CD4-positive, alpha-beta T cell treated with Interleukin-1 beta for 1 hour (primary cell): ENCODE measurements at regions not wholly inside any gene's neighbourhood (a gene's known extent, or its start where the extent isn't known, plus 50 kb on each side); places are given as distances from the start of the nearest gene placed in this dataset.
A peak's percentile ranks its signal among the peaks of the same experiment; 100 is the strongest.

Experiments
- DNase-seq, 2 donors: peaks; one replicate each; pipeline ENCODE4 v3.0.0-alpha.2; 2020 to 2022

DNA sequence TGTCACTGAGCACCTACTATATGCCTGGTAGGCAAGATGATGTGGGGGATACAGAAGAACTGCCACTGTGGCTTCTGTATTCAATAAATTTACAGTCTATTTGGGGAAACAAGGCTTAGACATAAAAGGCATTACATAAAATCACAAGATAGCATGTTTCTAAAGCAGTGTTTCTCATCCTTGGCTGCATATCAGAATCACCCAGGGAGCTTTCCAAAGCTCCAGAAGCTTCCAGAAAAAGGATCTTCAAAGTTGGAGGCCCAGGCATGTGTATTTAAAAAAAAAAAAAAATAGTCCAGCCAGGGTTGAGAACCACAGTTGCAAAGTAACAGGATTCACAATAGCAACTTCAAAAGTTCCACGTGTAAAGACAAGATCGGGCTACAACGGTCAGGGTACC lies 112.4 kb upstream of the SPACA1 start:
- no peak for DNase-seq

DNA sequence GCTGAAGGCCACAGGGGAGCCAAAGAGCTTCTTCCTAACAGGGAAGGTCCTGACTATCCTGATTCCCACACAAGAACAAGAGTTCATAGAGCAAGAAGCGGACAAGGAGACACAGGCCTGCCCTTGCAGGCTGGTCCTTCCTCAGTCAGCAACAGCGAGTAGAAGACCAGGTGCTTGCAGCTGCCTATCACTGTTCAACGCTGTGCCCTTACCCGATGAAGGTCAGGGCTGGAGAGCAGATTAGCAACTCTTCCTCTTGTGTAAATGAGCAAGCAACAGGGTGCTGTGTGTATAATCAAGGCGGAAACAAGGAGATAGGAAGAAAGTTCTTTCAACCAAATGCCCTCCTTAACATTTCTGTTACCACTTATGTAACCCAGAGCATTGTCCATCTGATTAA lies 115.3 kb upstream of the SPACA1 start:
- no peak for DNase-seq

DNA sequence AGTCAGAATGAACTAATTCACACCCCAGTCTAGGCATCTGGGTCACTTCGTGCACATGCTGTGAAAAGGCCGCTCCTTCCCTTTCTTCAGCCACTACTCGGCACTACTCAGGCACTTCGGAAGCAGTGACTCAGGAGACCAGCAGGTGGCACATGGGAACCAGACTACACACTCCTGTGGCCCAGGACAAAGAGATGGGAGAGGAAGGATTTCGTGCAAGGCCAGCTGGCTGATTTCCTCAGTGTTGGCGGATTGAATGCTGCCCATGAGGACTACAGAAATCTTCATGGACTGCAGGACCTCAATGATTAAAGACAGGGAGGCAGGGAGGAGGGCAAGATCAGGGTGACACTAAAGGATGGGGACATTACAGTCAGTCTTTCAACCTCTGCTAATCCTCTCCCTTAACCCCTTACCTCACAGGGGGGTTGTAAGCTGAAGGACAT lies 117.8 kb upstream of the SPACA1 start:
- DNase-seq, result peak; percentile 59 to 67

DNA sequence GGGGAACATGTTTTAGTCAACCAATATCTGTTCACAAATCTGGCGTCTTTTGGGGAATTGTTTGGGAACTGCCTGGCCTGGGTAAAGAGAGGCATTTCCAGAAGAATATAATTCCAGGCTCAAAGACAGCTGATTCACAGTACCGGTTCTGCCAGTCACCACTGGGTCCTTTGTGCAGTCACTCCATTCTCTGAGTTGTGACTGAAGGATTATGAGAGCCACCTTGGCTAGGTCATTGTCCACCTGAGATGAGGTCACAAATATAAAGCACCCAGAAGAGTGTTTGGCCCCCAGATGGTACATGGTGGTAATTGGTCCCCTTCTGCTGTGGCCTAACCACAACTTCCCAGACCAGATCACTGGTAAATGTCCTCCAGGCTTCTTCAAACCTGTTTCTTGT lies 121.0 kb upstream of the SPACA1 start:
- no peak for DNase-seq

DNA sequence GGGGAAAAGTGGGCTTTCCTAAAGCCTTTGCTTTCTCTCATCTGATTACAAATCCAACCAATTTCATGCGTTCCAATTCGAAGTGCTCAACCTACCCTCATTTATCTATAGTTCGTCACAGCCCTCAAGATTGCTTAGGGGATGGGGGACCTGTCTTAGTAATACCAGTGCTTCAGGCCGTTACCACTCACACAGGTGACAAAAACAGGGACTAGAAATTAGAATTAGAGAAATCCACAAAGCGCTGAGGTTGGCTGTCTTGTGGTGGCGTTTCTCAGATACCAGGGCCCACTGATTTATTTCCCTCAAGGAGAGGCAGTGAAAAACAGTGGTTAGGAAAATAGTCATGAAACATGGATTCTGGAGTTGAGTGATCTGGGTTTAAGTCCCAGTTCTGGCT lies 121.6 kb upstream of the SPACA1 start:
- DNase-seq, result no peak

DNA sequence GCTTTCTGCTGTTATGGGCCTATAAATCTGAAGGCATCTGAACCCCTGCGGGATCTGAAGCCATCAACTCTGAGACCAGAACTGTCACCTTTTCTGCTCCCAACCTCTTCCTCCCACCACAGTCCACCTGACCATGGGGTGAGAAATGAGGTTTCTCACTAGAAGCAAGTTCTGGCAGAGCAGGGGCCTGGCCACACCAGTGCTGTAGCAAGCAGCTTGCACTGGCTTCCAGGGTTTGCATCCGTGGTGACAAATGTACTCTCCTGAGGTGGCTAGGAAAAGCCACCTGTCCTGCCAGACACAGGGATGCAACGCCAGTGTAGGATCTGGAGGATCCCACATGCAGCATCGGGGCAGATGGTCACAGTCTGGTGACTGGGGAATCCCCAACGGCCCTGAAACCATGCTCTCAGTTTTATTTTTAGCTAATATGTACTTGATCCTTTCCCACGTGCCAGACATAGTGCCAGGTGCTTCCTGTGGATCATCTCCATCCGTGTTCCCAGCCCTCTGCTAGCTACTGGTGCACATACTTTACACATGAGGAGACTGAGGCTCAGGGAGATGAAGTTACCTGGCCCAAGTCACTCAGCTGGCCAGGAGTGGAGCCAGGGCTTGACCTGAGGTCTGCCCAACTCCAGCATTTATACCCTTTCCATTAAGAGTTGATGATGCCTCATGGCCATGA lies 122.1 kb upstream of the SPACA1 start:
- peak; percentile 22 to 65 for DNase-seq

DNA sequence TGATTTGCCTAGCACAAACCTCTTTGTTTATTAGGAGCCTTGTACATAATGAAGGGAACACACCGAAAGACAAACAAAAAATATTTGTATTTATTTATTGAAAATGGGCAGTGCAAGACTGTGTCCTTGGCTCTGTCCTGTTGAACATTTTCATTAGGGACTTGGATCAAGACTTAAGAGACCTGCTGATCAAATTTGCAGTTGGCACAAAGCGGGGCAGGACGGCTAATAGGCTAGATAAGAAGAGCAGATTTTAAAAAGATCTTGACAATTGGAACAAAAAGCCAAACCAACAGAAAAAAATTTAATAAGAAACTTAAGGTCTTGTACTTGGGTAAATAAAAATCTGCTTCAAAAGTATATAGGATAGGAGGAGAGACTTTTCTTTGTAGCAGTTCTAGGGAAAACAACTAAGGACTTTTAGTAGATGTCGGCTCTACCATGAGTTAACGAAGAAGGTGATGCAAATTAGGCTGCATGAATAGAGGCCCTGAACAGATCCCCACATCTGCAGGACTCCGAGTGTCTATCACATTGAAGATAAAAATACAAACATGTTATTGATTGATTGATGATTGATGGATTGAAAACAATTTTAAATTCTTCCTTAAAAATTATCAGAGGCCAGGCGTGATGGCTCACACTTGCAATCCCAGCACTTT lies 124.1 kb upstream of the SPACA1 start:
- no peak for DNase-seq

DNA sequence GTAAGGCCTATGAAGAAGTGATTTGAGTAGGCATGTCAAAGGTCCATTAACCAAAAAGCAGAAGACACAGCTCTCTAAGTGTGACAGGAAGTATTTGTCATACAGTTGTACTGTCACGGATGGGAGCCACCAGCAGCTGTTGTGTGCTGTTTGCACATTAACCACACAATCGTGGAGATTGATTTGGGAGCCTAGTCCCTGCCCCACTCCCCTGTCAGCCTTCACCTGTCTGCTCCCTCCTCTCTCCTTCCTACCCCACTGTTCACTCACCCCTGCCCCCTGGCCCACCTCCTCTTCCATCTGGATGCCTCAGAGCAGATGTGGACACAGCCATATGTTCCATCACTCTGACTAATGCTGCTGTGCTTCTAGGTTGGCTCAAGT lies 124.7 kb upstream of the SPACA1 start:
- peak in 1 of 2 donors; percentile 57 for DNase-seq

DNA sequence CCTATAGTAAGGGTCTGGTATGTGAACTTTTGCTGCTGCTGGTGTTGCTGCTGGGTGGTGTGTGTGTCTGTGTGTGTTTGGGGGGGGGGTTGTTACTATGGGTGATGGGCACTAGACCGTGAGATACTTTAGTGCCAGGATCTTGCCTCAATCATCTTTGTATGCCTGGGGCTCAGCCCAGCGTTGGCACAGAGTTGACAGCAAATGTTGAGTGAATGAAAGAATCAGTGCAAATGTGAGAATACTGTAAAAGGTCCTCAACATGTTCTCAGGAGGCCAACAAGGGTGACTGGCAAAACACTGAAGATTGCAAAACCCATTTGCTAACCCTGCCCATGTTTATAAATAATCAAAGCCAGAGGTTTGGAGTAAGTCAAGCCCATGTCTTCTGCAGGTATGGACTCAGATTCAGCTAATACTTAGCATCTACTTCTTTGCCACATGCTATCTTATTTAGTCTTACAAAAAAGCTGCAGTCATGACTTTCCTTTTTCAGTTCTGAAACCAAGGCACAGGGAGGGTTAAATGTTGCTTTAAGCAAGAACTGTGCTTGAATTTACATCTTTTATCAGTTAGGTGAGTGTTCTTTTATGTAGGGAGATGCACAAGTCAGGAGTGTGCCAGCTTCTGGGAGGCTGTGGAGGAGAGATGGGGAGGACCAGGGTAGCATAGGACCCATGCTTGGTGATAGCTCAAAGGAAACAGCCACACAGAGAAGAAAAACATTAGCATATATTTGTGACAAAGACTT lies 125.3 kb upstream of the SPACA1 start:
- peak in 1 of 2 donors; percentile 25 for DNase-seq

DNA sequence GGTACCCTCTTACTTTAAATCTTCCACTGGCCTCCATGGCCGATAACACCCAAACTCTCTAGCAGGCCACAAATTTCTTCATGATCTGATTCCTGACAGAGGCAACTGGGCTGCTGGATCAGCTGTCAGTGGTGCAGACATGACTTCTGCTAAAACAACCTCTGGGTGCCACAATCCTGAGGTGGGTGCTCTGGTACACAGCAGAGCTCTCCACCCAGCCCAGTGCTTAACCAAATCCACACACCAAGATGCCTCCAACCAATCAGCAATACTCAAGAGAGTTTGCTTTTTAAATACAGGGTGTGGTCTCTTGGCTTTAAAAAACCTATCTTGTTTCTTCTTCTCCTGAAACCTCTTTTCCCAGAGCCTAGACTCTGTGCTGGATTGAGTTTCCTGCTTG lies 126.6 kb upstream of the SPACA1 start:
- DNase-seq, result no peak

DNA sequence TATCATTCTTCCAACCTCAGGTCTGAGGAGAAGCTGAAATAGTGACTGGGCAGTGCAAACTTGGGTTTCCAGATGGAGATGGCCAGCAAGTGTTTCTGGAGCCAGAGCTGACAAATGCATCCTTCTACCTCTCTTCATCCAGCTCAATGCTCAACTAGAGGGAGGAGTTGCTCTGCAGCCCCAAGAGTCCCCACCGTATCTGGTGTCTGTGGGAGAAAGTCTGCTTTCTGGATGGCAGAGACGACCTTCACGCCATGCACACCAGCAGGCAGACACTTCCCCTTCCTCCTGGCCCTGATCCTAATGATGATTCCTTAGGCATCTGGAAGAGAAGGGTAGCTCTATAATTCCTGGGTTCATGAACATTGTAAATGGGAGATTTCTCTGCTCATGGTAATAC lies 127.4 kb upstream of the SPACA1 start:
- DNase-seq, result no peak

DNA sequence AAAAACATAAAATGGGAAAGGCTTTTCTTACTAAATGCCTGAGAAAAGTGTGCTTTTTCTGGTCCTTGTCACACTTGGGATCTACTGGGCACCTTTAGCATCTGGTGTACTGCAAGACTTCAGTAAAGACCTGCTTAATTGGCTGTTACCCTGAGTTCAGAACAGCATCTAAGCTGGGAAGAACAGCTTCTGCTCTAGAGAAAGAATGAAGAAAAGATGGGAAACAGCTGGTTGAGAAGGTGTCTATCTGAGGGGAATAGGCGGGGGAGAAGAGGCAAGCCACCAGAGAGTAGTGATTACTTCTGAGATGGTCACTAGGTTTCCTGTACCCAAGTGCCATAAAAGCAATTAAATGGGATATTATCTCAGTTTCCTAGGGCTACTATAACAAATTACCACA lies 128.2 kb upstream of the SPACA1 start:
- DNase-seq, result no peak

DNA sequence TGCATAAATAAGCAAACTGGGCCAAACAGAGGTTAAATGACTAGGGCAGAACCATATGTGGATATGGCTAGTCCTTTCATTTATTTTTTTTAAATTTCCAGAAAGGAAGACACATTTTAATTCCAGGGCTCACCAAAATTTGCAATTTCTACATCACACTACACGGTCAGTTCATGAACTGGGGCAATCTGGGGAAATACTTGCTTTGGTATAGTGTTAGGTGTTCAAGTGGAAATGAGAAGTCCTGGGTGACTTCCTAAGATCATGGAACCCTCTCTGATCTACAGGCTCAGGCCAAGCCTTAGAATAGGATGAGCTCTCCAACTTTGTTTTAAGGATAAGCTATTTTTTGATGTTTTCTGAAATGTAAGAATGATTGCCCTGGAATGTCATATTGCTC lies 128.6 kb upstream of the SPACA1 start:
- no peak for DNase-seq

DNA sequence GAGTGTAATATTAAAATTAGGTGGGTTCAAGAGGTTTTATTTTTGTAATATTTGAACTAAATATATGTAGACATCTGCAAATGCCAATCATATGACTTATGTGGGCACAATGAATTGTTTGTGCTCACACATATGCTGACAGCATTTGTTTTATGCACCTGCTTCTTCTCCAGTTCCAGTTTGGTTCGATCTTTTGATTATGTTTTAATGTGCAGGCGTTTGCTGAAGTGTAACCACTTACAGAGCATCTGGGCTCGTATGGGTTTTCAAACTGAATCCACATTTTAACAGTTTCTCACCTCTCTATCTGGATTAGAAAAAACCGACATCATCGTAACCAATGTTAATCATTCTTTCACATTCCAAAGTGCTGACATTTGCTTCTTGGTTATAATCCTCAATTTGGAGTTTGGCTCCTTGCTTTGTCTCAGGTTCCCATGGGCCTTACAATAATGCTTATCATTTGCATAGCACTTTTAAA lies 129.1 kb upstream of the SPACA1 start:
- DNase-seq, result no peak

DNA sequence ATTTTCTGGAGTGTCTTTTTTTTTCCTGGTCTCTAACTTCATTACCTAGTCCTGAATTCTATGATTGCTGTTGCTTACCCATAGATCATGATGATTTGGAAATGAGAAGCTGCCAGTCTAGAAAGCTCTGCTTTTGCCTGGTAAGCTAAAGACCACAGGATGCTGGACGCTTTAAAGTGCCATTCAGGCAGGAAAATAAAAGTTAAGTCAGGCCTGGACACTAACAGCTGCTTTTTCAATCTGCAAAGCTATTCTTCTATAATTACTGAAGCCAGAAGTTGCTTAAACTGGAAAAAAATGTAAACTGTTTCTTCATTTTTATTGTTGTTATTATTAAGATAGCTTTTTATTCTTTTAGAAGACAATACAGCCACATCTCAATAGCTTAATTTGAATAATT lies 129.8 kb upstream of the SPACA1 start:
- DNase-seq, result no peak

DNA sequence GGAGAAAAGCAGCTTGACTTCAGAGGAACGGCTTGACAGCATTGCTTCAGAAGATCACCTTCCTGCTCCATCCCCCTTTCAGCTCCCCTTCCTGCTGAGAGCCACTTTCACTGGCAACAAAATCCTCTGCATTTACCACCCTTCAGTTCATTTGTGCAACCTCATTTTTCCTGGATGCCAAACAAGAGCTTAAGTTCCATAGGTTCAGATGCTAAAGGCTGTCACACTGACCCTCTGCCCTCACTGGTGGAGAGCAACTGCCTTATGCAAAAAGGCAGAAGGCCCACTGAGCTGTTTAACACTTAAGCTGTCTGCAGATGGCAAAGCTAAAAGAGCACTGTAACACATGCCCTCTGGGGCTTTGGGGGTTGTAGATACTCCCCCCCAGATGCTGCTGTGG lies 131.2 kb upstream of the SPACA1 start:
- no peak for DNase-seq

DNA sequence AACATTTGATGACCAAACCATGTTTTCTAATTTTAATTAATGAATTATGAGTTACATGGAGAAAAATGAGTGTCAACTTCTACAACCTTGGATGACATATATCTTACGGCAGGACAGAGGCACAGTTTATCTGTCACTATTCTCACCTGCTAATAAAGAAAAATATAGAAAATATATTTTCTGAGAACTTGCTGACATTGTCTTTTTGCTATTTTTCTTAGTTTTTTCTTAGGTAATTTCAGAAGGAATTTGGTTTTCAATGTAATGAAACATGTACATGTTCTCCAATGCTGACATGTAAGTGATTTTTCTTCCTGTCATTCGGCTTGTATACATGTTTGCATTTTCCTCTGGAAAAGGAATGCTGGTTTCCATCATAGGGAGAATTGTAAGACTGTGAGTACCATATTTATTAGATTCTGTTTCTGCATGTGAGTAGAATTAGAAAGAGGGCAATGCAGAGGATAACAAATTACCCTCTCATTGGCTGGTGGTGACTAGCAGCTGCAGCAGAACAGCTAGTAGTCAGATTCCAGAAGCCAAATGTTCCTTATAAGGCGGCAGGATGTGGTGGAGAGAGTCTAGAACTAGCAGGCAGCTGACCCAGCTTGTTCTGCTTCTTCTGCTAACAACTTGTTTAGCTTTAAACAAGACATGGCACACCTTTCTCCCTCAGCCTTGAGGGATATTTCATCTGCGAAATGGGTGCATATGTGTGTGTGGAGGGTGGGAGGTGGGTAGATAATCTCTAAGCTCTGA lies 132.8 kb upstream of the SPACA1 start:
- no peak for DNase-seq

DNA sequence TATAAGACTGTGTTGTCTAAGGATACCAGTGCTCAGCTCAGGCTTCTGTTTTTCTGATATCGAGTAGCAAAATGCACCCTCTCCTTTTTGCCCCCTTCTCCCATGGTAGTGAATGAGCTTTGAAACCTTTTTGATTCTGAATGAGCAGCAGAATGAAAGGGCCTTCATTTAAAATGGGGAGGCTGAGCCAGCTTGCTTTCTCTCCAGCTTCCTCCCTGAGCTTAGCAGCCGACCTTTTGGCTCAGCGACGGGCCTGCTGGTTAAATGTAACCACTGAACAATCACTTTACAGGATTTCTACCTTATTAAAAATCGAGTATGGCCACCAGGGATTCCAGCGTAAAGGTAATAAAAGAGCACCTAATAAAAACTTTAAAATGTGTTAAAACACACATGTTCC lies 133.7 kb upstream of the SPACA1 start:
- DNase-seq, result no peak

DNA sequence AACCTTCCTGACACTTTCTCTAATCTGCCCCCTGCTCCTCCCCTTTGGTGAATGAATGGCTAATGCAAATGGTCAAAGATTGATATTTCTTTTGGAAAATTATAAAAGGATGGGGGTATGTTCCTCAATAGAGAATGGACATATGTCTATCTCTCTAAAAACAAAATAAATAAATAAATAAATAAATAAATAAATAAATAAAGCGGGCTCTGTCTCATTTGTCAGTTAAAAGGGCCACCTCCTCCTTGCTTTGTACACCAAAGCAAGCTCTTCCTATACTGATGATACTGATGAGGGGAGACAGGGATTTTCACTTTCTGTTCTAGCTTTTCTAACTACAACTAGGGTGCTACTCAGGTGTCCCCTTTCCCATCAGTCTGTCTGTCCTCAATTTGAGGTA lies 135.5 kb upstream of the SPACA1 start:
- DNase-seq, result no peak

DNA sequence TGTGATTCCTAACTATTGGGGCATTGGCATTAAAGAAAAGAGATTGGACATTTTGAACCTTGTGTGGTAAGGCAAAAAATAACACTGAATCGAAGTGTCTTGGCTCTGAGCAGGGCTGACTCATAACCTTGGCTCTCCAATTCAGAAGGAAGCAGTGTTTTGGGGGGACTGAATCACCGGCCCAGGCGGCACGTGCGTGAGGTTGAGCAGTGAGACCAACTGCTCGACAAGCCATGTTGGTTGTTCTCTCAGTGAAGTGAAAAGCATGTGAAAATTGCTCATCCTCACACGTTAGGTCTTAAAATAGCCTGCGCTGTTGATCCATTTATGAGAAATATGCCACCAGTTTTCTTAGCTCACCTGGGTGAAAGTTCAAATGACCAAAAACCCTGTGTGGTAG lies 137.8 kb upstream of the SPACA1 start:
- no peak for DNase-seq

DNA sequence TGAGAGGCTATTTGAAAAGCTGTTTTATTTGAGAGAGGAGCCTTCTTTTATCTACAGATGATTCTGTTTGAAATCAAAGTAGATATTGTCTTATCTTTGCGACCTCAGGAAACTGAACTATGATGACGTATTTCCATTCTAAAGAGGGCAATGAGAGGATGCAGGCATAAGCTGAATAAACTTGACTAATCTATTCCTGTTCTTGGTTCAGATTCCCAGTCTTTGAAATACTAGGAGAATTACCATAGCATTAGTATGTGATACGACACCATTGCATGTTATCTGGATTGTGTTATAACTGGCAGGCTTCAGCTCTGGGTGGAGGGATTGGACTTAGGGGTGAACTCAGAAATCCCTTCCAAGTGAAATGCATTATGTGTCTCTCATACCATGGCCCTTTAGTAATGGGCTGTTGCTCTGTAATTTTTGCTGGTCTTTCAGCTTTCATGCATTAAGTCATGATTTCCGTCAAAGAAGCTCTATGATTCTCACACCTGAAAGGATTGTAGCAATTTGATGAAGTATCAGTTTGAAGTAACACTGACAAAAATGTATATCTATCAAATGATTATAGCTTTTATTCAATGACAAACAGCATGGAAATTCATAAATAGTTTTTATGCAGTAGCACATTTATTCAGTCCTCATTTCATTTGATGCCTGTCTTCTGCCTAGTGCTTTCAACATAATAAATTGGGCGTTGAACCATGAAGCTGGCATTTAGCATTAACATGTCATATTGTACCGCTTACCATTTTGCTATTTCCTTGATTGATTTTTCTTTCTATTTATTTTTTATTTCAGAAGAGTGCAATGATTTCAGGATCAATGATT lies 138.4 kb upstream of the SPACA1 start:
- no peak for DNase-seq

DNA sequence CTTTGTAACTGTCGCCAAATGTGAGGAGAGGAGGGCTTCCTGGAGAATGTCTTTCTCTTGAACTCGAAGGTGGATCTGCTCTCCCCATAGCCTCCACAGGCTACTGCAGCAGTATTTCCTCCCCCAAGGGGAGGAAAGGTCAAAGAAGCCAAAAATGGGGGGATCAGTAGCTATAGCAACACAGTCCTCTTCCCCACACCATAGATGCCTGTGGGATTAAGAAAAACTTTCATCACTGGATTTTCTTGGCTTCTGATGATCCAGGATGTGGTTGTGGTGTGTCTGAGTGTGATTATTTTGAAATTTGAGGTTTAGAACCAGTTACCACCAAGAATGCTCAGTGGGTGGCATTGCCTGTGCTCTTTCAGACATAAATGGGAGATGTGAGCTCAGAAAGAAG lies 140.1 kb upstream of the SPACA1 start:
- peak in 1 of 2 donors; percentile 15 for DNase-seq
